Astrocyte of the spinal cord (primary cell): ENCODE measurements at regions not wholly inside any gene's neighbourhood (a gene's known extent, or its start where the extent isn't known, plus 50 kb on each side); places are given as distances from the start of the nearest gene placed in this dataset.
A peak's percentile ranks its signal among the peaks of the same experiment; 100 is the strongest.

ENCODE experiments used
- DNase-seq: peaks from one replicate; pipeline ENCODE4 v3.0.0; 2011; ENCODE audit warnings: low read depth, low spot score
- H3K4me3 ChIP-seq: 2 replicates; pipeline ENCODE4 v1.5.1; 2011; ENCODE audit warnings: low read depth, mild to moderate bottlenecking, low read length, moderate library complexity
- CTCF ChIP-seq: IDR thresholded peaks from 2 replicates; pipeline ENCODE4 v1.5.1; 2012; ENCODE audit warnings: low read depth, mild to moderate bottlenecking, low read length, inconsistent platforms
- in situ Hi-C: cut with HindIII; loops from 2 replicates; pipeline ENCODE4 v1.10.0; 2017; ENCODE audit warnings: low sequenced_read_pairs

- DNase-seq, result peak; percentile 95
- TF ChIP-seq CTCF, result no peak
- in situ Hi-C loops, result no loop called here
- no peak overlapping the region for H3K4me3 ChIP-seq
Measured at GRCh38 chr7:24477398-24478136, 95.7 kb upstream of the PALS2 start.

DNA sequence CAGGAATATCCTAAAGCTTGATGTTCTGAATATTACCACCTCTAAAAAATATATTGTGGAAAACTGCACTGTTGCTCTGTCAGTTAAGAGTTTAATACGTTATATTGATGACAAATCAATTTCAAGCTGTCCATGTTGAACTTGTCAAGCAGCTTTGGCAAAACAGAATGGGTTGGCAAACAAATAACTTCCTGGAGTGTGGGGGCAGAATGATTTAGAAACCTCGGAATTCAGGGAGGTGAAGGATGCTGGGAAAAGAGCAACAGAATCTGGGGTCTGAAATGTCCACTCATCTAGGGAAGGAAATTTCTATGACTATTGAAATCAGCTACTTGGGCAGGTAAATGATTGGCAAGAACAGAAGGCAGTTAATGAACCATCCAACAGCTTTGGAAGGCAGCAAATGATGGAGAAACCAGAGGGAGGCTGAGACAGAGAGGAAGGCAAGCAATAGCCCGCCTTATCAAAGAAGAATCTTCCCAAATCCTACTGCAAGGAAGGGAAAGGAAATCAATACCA, 95.1 kb upstream of the PALS2 start:
- no peak overlapping the region for H3K4me3 ChIP-seq
- no peak for DNase-seq
- in situ Hi-C loops, result no loop called here
- TF ChIP-seq CTCF, result no peak

- no peak for DNase-seq
- in situ Hi-C loops, result no loop called here
- no peak for TF ChIP-seq CTCF
- no peak overlapping the region for H3K4me3 ChIP-seq
Measured at GRCh38 chr7:24480501-24480900, 92.8 kb upstream of the PALS2 start.

DNA sequence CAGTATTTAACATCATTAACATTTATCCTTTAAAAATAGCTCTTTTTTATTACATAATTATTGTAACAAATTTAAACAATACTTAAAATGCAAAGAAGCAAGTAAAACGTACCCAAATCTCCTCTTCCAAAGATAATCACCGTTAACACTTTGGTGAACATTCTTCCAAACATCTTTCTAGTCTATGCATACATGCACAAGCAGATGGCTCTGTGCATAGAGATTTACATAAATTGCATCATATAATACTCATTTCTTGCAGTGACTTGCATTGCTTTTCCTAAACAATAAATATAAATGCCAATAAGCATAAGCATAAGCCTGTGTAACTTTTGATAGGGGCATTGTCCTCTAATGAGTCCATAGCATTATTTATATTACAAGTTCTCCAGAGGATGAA, 89.4 kb upstream of the PALS2 start:
- no peak for TF ChIP-seq CTCF
- in situ Hi-C loops, result no loop called here
- DNase-seq, result no peak

GRCh38 chr7:24492576-24492975, 80.7 kb upstream of the PALS2 start:
- DNase-seq, result no peak
- in situ Hi-C loops, result no loop called here

More for the DNA sequence above, 89.4 kb upstream of the PALS2 start:
- no peak overlapping the region for H3K4me3 ChIP-seq

GRCh38 chr7:24494832-24495231, 78.4 kb upstream of the PALS2 start:
- TF ChIP-seq CTCF, result no peak

More at GRCh38 chr7:24492576-24492975, 80.7 kb upstream of the PALS2 start:
- no peak for TF ChIP-seq CTCF
- no peak overlapping the region for H3K4me3 ChIP-seq

More at GRCh38 chr7:24494832-24495231, 78.4 kb upstream of the PALS2 start:
- in situ Hi-C loops, result no loop called here
- DNase-seq, result no peak
- no peak overlapping the region for H3K4me3 ChIP-seq
